Right lobe of liver (tissue), 4 donors: ENCODE measurements at regions not wholly inside any gene's neighbourhood (a gene's known extent, or its start where the extent isn't known, plus 50 kb on each side); places are given as distances from the start of the nearest gene placed in this dataset.

ENCODE experiments used
- POLR2A ChIP-seq: fragments of 450-650 bp; IDR thresholded peaks from one replicate; pipeline ENCODE4 v1.6.1; 2017; ENCODE audit warnings: antibody characterized with exemption, mild to moderate bottlenecking
- TF ChIP-seq, protein P1 (sequence below), 4 donors: fragments of 200-600 bp in 3 of 4; fragments of 450-650 bp in 1 of 4; IDR thresholded peaks; one replicate each; pipeline versions ENCODE4 v1.5.1 to v1.8.0; 2016 to 2022; ENCODE audit warnings: antibody characterized with exemption in 4 of 4, mild to moderate bottlenecking in 2 of 4
- donor health status: DM: no; HTN: no; CAD: no.
- donor health status: DM: no; HTN: no; CAD: no.
- donor health status: DM: no; HTN: yes; CAD: no.

DNA sequence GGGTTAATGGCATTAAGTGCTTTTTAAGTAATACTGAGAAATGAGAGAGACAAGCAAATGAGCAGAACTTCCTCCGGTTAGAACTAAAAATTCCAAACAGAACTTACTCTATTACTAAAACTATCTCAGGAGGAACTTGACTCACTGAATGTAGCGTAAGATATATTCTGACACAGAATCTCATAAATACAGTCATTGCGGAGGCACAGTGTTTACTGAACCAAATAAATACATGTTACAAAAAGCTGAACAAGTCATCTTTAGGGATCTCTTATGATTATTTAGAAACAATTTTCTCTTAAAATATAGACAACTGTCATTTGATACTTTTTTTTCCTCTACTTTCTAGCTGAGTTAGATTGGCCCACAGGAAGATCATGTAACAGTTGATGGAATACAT is 283.1 kb downstream of the KLF12 start:
- TF ChIP-seq, protein P1, sequence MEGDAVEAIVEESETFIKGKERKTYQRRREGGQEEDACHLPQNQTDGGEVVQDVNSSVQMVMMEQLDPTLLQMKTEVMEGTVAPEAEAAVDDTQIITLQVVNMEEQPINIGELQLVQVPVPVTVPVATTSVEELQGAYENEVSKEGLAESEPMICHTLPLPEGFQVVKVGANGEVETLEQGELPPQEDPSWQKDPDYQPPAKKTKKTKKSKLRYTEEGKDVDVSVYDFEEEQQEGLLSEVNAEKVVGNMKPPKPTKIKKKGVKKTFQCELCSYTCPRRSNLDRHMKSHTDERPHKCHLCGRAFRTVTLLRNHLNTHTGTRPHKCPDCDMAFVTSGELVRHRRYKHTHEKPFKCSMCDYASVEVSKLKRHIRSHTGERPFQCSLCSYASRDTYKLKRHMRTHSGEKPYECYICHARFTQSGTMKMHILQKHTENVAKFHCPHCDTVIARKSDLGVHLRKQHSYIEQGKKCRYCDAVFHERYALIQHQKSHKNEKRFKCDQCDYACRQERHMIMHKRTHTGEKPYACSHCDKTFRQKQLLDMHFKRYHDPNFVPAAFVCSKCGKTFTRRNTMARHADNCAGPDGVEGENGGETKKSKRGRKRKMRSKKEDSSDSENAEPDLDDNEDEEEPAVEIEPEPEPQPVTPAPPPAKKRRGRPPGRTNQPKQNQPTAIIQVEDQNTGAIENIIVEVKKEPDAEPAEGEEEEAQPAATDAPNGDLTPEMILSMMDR (IDR thresholded peaks at IDR 0.05): no peak
- TF ChIP-seq POLR2A: no peak
